ENCODE measurements at regions not wholly inside any gene's neighbourhood (a gene's known extent, or its start where the extent isn't known, plus 50 kb on each side); places are given as distances from the start of the nearest gene placed in this dataset.

DNA sequence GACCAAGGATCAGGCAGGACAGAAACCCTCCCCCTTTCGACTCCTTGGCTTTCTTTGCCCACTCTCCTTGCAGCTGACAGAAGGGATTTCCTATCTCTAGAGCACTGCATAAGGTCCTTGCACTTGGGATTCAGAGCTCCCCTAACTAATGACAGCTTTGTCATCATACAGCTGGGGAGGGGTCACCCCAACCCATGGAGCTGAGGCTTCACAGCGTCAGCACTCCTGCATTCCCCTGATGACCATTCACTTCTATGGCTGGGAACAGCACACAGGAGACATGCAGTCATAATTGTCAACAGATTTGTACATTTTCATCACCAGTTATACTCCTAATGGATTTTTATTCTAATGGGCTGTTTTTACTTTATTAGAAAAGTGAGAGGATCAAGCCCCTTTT lies 161.7 kb upstream of the C1orf87 start (continued):
- TF ChIP-seq KDM1A (IDR thresholded peaks at IDR 0.05; ENCODE audit: borderline replicate concordance, low read length) = no peak
- no peak for TF ChIP-seq NRF1 (IDR thresholded peaks at IDR 0.05; ENCODE audit: low read depth, low read length)
- no peak for TF ChIP-seq RNF2 (IDR thresholded peaks at IDR 0.05; ENCODE audit: borderline replicate concordance, low read depth, low read length, missing control alignments, poor library complexity, severe bottlenecking)
